ENCODE measurements at regions not wholly inside any gene's neighbourhood (a gene's known extent, or its start where the extent isn't known, plus 50 kb on each side); places are given as distances from the start of the nearest gene placed in this dataset.

- ATAC-seq = no peak
- TF ChIP-seq ZC3H10 (CRISPR knock-in tag; IDR thresholded peaks at IDR 0.05) (no peak), OSR1 (CRISPR knock-in tag; IDR thresholded peaks at IDR 0.05) (no peak), TOX (CRISPR knock-in tag; IDR thresholded peaks at IDR 0.05; ENCODE audit: borderline replicate concordance) (no peak), CREB5 (CRISPR knock-in tag; IDR thresholded peaks at IDR 0.05; ENCODE audit: low read depth) (no peak), ZFP3 (CRISPR knock-in tag; IDR thresholded peaks at IDR 0.05) (no peak), POU6F1 (CRISPR knock-in tag; IDR thresholded peaks at IDR 0.05; ENCODE audit: borderline replicate concordance, low read depth) (no peak)
These were observed 554.0 kb downstream of the ARL4A start for GRCh38 chr7:13241416-13241815.

GRCh38 chr7:13257661-13258060 lies 570.2 kb downstream of the ARL4A start:
- ATAC-seq = no peak
- TF ChIP-seq TCF4 (CRISPR knock-in tag; IDR thresholded peaks at IDR 0.05; ENCODE audit: borderline replicate concordance) = no peak
- no peak for TF ChIP-seq PATZ1 (CRISPR knock-in tag; IDR thresholded peaks at IDR 0.05; ENCODE audit: borderline replicate concordance)
- TF ChIP-seq CREB5 (CRISPR knock-in tag; IDR thresholded peaks at IDR 0.05; ENCODE audit: low read depth) = no peak
- no peak for TF ChIP-seq ZFP3 (CRISPR knock-in tag; IDR thresholded peaks at IDR 0.05)
- no peak for TF ChIP-seq TOX (CRISPR knock-in tag; IDR thresholded peaks at IDR 0.05; ENCODE audit: borderline replicate concordance)
- no peak for TF ChIP-seq SNAI2 (CRISPR knock-in tag; IDR thresholded peaks at IDR 0.05)
- TF ChIP-seq CSRNP3 (CRISPR knock-in tag; IDR thresholded peaks at IDR 0.05) = no peak
- TF ChIP-seq ESRRG (CRISPR knock-in tag; IDR thresholded peaks at IDR 0.05) = no peak
- no peak for TF ChIP-seq ZNF8 (CRISPR knock-in tag; IDR thresholded peaks at IDR 0.05)
- no peak for TF ChIP-seq POU6F1 (CRISPR knock-in tag; IDR thresholded peaks at IDR 0.05; ENCODE audit: borderline replicate concordance, low read depth)
- TF ChIP-seq ZNF565 (CRISPR knock-in tag; conservative IDR thresholded peaks at IDR 0.05; ENCODE audit: low read depth) = no peak
- TF ChIP-seq ZNF70 (CRISPR knock-in tag; IDR thresholded peaks at IDR 0.05) = no peak
- no peak for TF ChIP-seq ISL1 (CRISPR knock-in tag; IDR thresholded peaks at IDR 0.05)
- TF ChIP-seq ZC3H10 (CRISPR knock-in tag; IDR thresholded peaks at IDR 0.05) = no peak
- no peak for TF ChIP-seq GLIS3 (CRISPR knock-in tag; IDR thresholded peaks at IDR 0.05)

- TF ChIP-seq BACH2 (CRISPR knock-in tag; IDR thresholded peaks at IDR 0.05; ENCODE audit: borderline replicate concordance) (no peak), GLIS3 (CRISPR knock-in tag; IDR thresholded peaks at IDR 0.05) (no peak), TOX (CRISPR knock-in tag; IDR thresholded peaks at IDR 0.05; ENCODE audit: borderline replicate concordance) (no peak), CSRNP3 (CRISPR knock-in tag; IDR thresholded peaks at IDR 0.05) (no peak), SNAI2 (CRISPR knock-in tag; IDR thresholded peaks at IDR 0.05) (no peak), POU6F1 (CRISPR knock-in tag; IDR thresholded peaks at IDR 0.05; ENCODE audit: borderline replicate concordance, low read depth) (no peak), ZFP3 (CRISPR knock-in tag; IDR thresholded peaks at IDR 0.05) (no peak), PPARA (CRISPR knock-in tag; IDR thresholded peaks at IDR 0.05; ENCODE audit: borderline replicate concordance) (no peak), ZC3H10 (CRISPR knock-in tag; IDR thresholded peaks at IDR 0.05) (no peak)
These were observed 571.0 kb downstream of the ARL4A start for GRCh38 chr7:13258386-13258785.

More at GRCh38 chr7:13258386-13258785, 571.0 kb downstream of the ARL4A start:
- ATAC-seq = no peak

Measured in SK-N-SH treated with all-trans-retinoic acid at 6 μM for 48 hours (cell line).